ENCODE measurements at regions not wholly inside any gene's neighbourhood (a gene's known extent, or its start where the extent isn't known, plus 50 kb on each side); places are given as distances from the start of the nearest gene placed in this dataset.
"Not testable (repeated sequence)": the region's sequence is repeated elsewhere in the genome, so short reads cannot be mapped to it uniquely, and the experiment has no call there.

- no peaks in the 10 kb centered on the region for H3K27me3 ChIP-seq (ENCODE audit: control insufficient read depth, insufficient read depth, low read length)
- no peak overlapping the region for H3K9ac ChIP-seq (ENCODE audit: low read length)
- peaks cover 15% of the 10 kb centered on the region for H3K9me3 ChIP-seq (ENCODE audit: control insufficient read depth, insufficient read depth, low read depth, low read length)
- no peaks in the 10 kb centered on the region for H3K4me1 ChIP-seq (ENCODE audit: control insufficient read depth, insufficient read depth, low read length)
- H3K36me3 ChIP-seq (ENCODE audit: control insufficient read depth, insufficient read depth, low read length), result no peaks in the 10 kb centered on the region
- H3K4me3 ChIP-seq (ENCODE audit: low read depth, low read length), result no peak overlapping the region
- no peak overlapping the region for H3K27ac ChIP-seq (ENCODE audit: low read depth, low read length)
These were observed 89.4 kb upstream of the HES1 start for GRCh38 chr3:194046531-194046930.

GRCh38 chr3:194046995-194047645 is 88.8 kb upstream of the HES1 start:
- Histone ChIP-seq H3K36me3 (ENCODE audit: control insufficient read depth, insufficient read depth, low read length) (no peaks in the 10 kb centered on the region), H3K4me1 (ENCODE audit: control insufficient read depth, insufficient read depth, low read length) (no peaks in the 10 kb centered on the region), H3K27ac (ENCODE audit: low read depth, low read length) (no peak overlapping the region), H3K9me3 (ENCODE audit: control insufficient read depth, insufficient read depth, low read depth, low read length) (peaks cover 21% of the 10 kb centered on the region), H3K9ac (ENCODE audit: low read length) (no peak overlapping the region), H3K27me3 (ENCODE audit: control insufficient read depth, insufficient read depth, low read length) (no peaks in the 10 kb centered on the region), H3K4me3 (ENCODE audit: low read depth, low read length) (no peak overlapping the region)

- Histone ChIP-seq H3K27ac (ENCODE audit: low read depth, low read length) (no peak overlapping the region), H3K9ac (ENCODE audit: low read length) (no peak overlapping the region), H3K27me3 (ENCODE audit: control insufficient read depth, insufficient read depth, low read length) (peaks cover 3% of the 10 kb centered on the region; the same call in 1 of the 2 replicates), H3K4me3 (ENCODE audit: low read depth, low read length) (no peak overlapping the region), H3K36me3 (ENCODE audit: control insufficient read depth, insufficient read depth, low read length) (no peaks in the 10 kb centered on the region), H3K4me1 (ENCODE audit: control insufficient read depth, insufficient read depth, low read length) (peaks cover 2% of the 10 kb centered on the region; the same call in 1 of the 2 replicates), H3K9me3 (ENCODE audit: control insufficient read depth, insufficient read depth, low read depth, low read length) (peaks cover 21% of the 10 kb centered on the region)
These were observed 86.6 kb upstream of the HES1 start for GRCh38 chr3:194049394-194049793.

GRCh38 chr3:194050782-194051320 is 85.1 kb upstream of the HES1 start:
- no peaks in the 10 kb centered on the region for H3K36me3 ChIP-seq (ENCODE audit: control insufficient read depth, insufficient read depth, low read length)
- no peak overlapping the region for H3K4me3 ChIP-seq (ENCODE audit: low read depth, low read length)
- no peak overlapping the region for H3K9ac ChIP-seq (ENCODE audit: low read length)
- H3K4me1 ChIP-seq (ENCODE audit: control insufficient read depth, insufficient read depth, low read length), result peaks cover 16% of the 10 kb centered on the region
- no peak overlapping the region for H3K27ac ChIP-seq (ENCODE audit: low read depth, low read length)
- peaks cover 3% of the 10 kb centered on the region; the same call in 1 of the 2 replicates for H3K27me3 ChIP-seq (ENCODE audit: control insufficient read depth, insufficient read depth, low read length)
- peaks cover 21% of the 10 kb centered on the region for H3K9me3 ChIP-seq (ENCODE audit: control insufficient read depth, insufficient read depth, low read depth, low read length)

- H3K36me3 ChIP-seq (ENCODE audit: control insufficient read depth, insufficient read depth, low read length), result no peaks in the 10 kb centered on the region
- no peak overlapping the region for H3K9ac ChIP-seq (ENCODE audit: low read length)
- no peak overlapping the region for H3K27ac ChIP-seq (ENCODE audit: low read depth, low read length)
- H3K4me1 ChIP-seq (ENCODE audit: control insufficient read depth, insufficient read depth, low read length), result peaks cover 16% of the 10 kb centered on the region
- H3K9me3 ChIP-seq (ENCODE audit: control insufficient read depth, insufficient read depth, low read depth, low read length), result peaks cover 21% of the 10 kb centered on the region
- H3K4me3 ChIP-seq (ENCODE audit: low read depth, low read length), result no peak overlapping the region
- H3K27me3 ChIP-seq (ENCODE audit: control insufficient read depth, insufficient read depth, low read length), result peaks cover 3% of the 10 kb centered on the region; the same call in 1 of the 2 replicates
These were observed 84.4 kb upstream of the HES1 start for GRCh38 chr3:194051366-194052149.

- peaks cover 11% of the 10 kb centered on the region; the same call in 1 of the 2 replicates for H3K27me3 ChIP-seq (ENCODE audit: control insufficient read depth, insufficient read depth, low read length)
- no peaks in the 10 kb centered on the region for H3K36me3 ChIP-seq (ENCODE audit: control insufficient read depth, insufficient read depth, low read length)
- no peak overlapping the region for H3K9ac ChIP-seq (ENCODE audit: low read length)
- peaks cover 31% of the 10 kb centered on the region for H3K4me1 ChIP-seq (ENCODE audit: control insufficient read depth, insufficient read depth, low read length)
- peaks cover 21% of the 10 kb centered on the region for H3K9me3 ChIP-seq (ENCODE audit: control insufficient read depth, insufficient read depth, low read depth, low read length)
- H3K4me3 ChIP-seq (ENCODE audit: low read depth, low read length), result no peak overlapping the region
- no peak overlapping the region for H3K27ac ChIP-seq (ENCODE audit: low read depth, low read length)
These were observed 82.8 kb upstream of the HES1 start for GRCh38 chr3:194053136-194053535.

GRCh38 chr3:194054016-194054415 is 81.9 kb upstream of the HES1 start:
- peaks cover 21% of the 10 kb centered on the region for H3K9me3 ChIP-seq (ENCODE audit: control insufficient read depth, insufficient read depth, low read depth, low read length)

GRCh38 chr3:194054540-194054939 is 81.4 kb upstream of the HES1 start:
- Histone ChIP-seq H3K4me3 (ENCODE audit: low read depth, low read length) (no peak overlapping the region), H3K4me1 (ENCODE audit: control insufficient read depth, insufficient read depth, low read length) (peaks cover 40% of the 10 kb centered on the region), H3K27ac (ENCODE audit: low read depth, low read length) (no peak overlapping the region), H3K9me3 (ENCODE audit: control insufficient read depth, insufficient read depth, low read depth, low read length) (peaks cover 21% of the 10 kb centered on the region), H3K27me3 (ENCODE audit: control insufficient read depth, insufficient read depth, low read length) (peaks cover 11% of the 10 kb centered on the region; the same call in 1 of the 2 replicates), H3K36me3 (ENCODE audit: control insufficient read depth, insufficient read depth, low read length) (no peaks in the 10 kb centered on the region), H3K9ac (ENCODE audit: low read length) (no peak overlapping the region)

More at GRCh38 chr3:194054016-194054415, 81.9 kb upstream of the HES1 start:
- Histone ChIP-seq H3K36me3 (ENCODE audit: control insufficient read depth, insufficient read depth, low read length) (no peaks in the 10 kb centered on the region), H3K27me3 (ENCODE audit: control insufficient read depth, insufficient read depth, low read length) (peaks cover 11% of the 10 kb centered on the region; the same call in 1 of the 2 replicates), H3K4me1 (ENCODE audit: control insufficient read depth, insufficient read depth, low read length) (peaks cover 36% of the 10 kb centered on the region), H3K27ac (ENCODE audit: low read depth, low read length) (no peak overlapping the region), H3K9ac (ENCODE audit: low read length) (no peak overlapping the region), H3K4me3 (ENCODE audit: low read depth, low read length) (no peak overlapping the region)

- Histone ChIP-seq H3K27me3 (ENCODE audit: control insufficient read depth, insufficient read depth, low read length) (peaks cover 11% of the 10 kb centered on the region; the same call in 1 of the 2 replicates), H3K27ac (ENCODE audit: low read depth, low read length) (no peak overlapping the region), H3K36me3 (ENCODE audit: control insufficient read depth, insufficient read depth, low read length) (no peaks in the 10 kb centered on the region)
These were observed 81.0 kb upstream of the HES1 start for GRCh38 chr3:194054961-194055360.

GRCh38 chr3:194056323-194056722 is 79.6 kb upstream of the HES1 start:
- H3K9me3 ChIP-seq (ENCODE audit: control insufficient read depth, insufficient read depth, low read depth, low read length); H3K36me3 ChIP-seq (ENCODE audit: control insufficient read depth, insufficient read depth, low read length); H3K4me3 ChIP-seq (ENCODE audit: low read depth, low read length); H3K27ac ChIP-seq (ENCODE audit: low read depth, low read length); H3K9ac ChIP-seq (ENCODE audit: low read length): not testable (repeated sequence)
- H3K27me3 ChIP-seq (ENCODE audit: control insufficient read depth, insufficient read depth, low read length), result peaks cover 11% of the 10 kb centered on the region; the same call in 1 of the 2 replicates
- H3K4me1 ChIP-seq (ENCODE audit: control insufficient read depth, insufficient read depth, low read length), result peaks cover 40% of the 10 kb centered on the region

More at GRCh38 chr3:194054961-194055360, 81.0 kb upstream of the HES1 start:
- Histone ChIP-seq H3K4me3 (ENCODE audit: low read depth, low read length) (no peak overlapping the region), H3K9ac (ENCODE audit: low read length) (no peak overlapping the region), H3K4me1 (ENCODE audit: control insufficient read depth, insufficient read depth, low read length) (peaks cover 40% of the 10 kb centered on the region), H3K9me3 (ENCODE audit: control insufficient read depth, insufficient read depth, low read depth, low read length) (peaks cover 21% of the 10 kb centered on the region)
